ENCODE measurements at regions not wholly inside any gene's neighbourhood (a gene's known extent, or its start where the extent isn't known, plus 50 kb on each side); places are given as distances from the start of the nearest gene placed in this dataset.

GRCh38 chr2:217521820-217522219 lies 481.0 kb downstream of the TNS1 start:
- Histone ChIP-seq H3K27ac (no peak overlapping the region), H3K27me3 (no peaks in the 10 kb centered on the region), H3K36me3 (no peaks in the 10 kb centered on the region), H3K4me3 (no peak overlapping the region), H3K4me1 (no peaks in the 10 kb centered on the region), H3K9me3 (no peaks in the 10 kb centered on the region)
- no peak for TF ChIP-seq POLR2A (IDR thresholded peaks at IDR 0.05)
- no peak for TF ChIP-seq CTCF (IDR thresholded peaks at IDR 0.05)
- TF ChIP-seq POLR2AphosphoS5 (IDR thresholded peaks at IDR 0.05): no peak
- TF ChIP-seq EP300 (IDR thresholded peaks at IDR 0.05): no peak
- intact Hi-C loops (cut with DNase I; ENCODE audit: low total_unique reads): no loop called here
- no peak for DNase-seq
- WGBS, 5 donors: 24 to 50% (median 33%) methylated on average over 2 of the region's 2 CpGs

- no peaks in the 10 kb centered on the region for H3K4me1 ChIP-seq
- H3K4me3 ChIP-seq: no peak overlapping the region
- no peaks in the 10 kb centered on the region for H3K27me3 ChIP-seq
- no peak for DNase-seq
- WGBS, 5 donors: 81 to 89% (median 87%) methylated on average over 4 of the region's 4 CpGs
- H3K27ac ChIP-seq: no peak overlapping the region
- no peaks in the 10 kb centered on the region for H3K36me3 ChIP-seq
- H3K9me3 ChIP-seq: no peaks in the 10 kb centered on the region
- TF ChIP-seq CTCF (IDR thresholded peaks at IDR 0.05) (no peak), POLR2A (IDR thresholded peaks at IDR 0.05) (no peak)
- intact Hi-C loops (cut with DNase I; ENCODE audit: low total_unique reads): no loop called here
Observed at GRCh38 chr2:217520356-217521010, 482.3 kb downstream of the TNS1 start.

- TF ChIP-seq EP300 (IDR thresholded peaks at IDR 0.05) (no peak), POLR2A (IDR thresholded peaks at IDR 0.05) (no peak), CTCF (IDR thresholded peaks at IDR 0.05) (no peak), POLR2AphosphoS5 (IDR thresholded peaks at IDR 0.05) (no peak)
- DNase-seq: no peak
- no peaks in the 10 kb centered on the region for H3K36me3 ChIP-seq
- intact Hi-C loops (cut with DNase I; ENCODE audit: low total_unique reads): loop anchor here (10.0 kb wide), 1 partner anchor 833 kb away; no protein-coding TSS in a partner anchor
- no peaks in the 10 kb centered on the region for H3K27me3 ChIP-seq
- H3K4me1 ChIP-seq: peaks cover 0 to 8% (median 0%) of the 10 kb centered on the region in 4 donors
- WGBS, 5 donors: 69 to 76% (median 71%) methylated on average over 5 of the region's 5 CpGs
- no peak overlapping the region for H3K4me3 ChIP-seq
- no peaks in the 10 kb centered on the region for H3K9me3 ChIP-seq
- no peak overlapping the region for H3K27ac ChIP-seq
Observed at GRCh38 chr2:217517402-217517801, 485.4 kb downstream of the TNS1 start.

GRCh38 chr2:217515615-217516309 lies 487.0 kb downstream of the TNS1 start:
- Histone ChIP-seq H3K9me3 (no peaks in the 10 kb centered on the region), H3K27me3 (no peaks in the 10 kb centered on the region), H3K4me1 (peaks cover 0 to 13% (median 2%) of the 10 kb centered on the region in 4 donors), H3K27ac (no peak overlapping the region), H3K4me3 (no peak overlapping the region), H3K36me3 (no peaks in the 10 kb centered on the region)
- 85 to 90% (median 87%) methylated on average over 5 of the region's 5 CpGs for WGBS, 5 donors
- TF ChIP-seq POLR2A (IDR thresholded peaks at IDR 0.05) (no peak), CTCF (IDR thresholded peaks at IDR 0.05) (no peak), POLR2AphosphoS5 (IDR thresholded peaks at IDR 0.05) (no peak), EP300 (IDR thresholded peaks at IDR 0.05) (no peak)
- intact Hi-C loops (cut with DNase I; ENCODE audit: low total_unique reads): loop anchor here (10.0 kb wide), 1 partner anchor 831 kb away; no protein-coding TSS in a partner anchor
- DNase-seq: no peak
